RKO (cell line): ENCODE measurements at regions not wholly inside any gene's neighbourhood (a gene's known extent, or its start where the extent isn't known, plus 50 kb on each side); places are given as distances from the start of the nearest gene placed in this dataset.
A peak's percentile ranks its signal among the peaks of the same experiment; 100 is the strongest.
"Not testable (repeated sequence)": the region's sequence is repeated elsewhere in the genome, so short reads cannot be mapped to it uniquely, and the experiment has no call there.

ENCODE experiments used
- DNase-seq: peaks from one replicate; pipeline ENCODE4 v3.0.0-alpha.2; 2016; ENCODE audit warnings: low spot score

- no peak for DNase-seq
Measured at GRCh38 chr10:64320448-64320847, 799.2 kb downstream of the REEP3 start.

GRCh38 chr10:64329510-64329909 lies 808.3 kb downstream of the REEP3 start:
- DNase-seq, result no peak

- no peak for DNase-seq
Measured at GRCh38 chr10:64332551-64332950, 811.4 kb downstream of the REEP3 start.

- no peak for DNase-seq
Measured at GRCh38 chr10:64334084-64334483, 812.9 kb downstream of the REEP3 start.

- DNase-seq, result no peak
Measured at GRCh38 chr10:64344211-64344610, 823.0 kb downstream of the REEP3 start.

GRCh38 chr10:64345856-64346255 lies 824.7 kb downstream of the REEP3 start:
- no peak for DNase-seq

GRCh38 chr10:64346389-64346788 lies 825.2 kb downstream of the REEP3 start:
- no peak for DNase-seq

- DNase-seq, result no peak
Measured at GRCh38 chr10:64350665-64351064, 829.5 kb downstream of the REEP3 start.

- DNase-seq, result no peak
Measured at GRCh38 chr10:64358907-64359306, 837.7 kb downstream of the REEP3 start.

GRCh38 chr10:64360240-64360639 lies 839.0 kb downstream of the REEP3 start:
- DNase-seq, result not testable (repeated sequence)

GRCh38 chr10:64363687-64364086 lies 842.5 kb downstream of the REEP3 start:
- no peak for DNase-seq

GRCh38 chr10:64365663-64366062 lies 844.5 kb downstream of the REEP3 start:
- DNase-seq, result no peak

GRCh38 chr10:64368298-64368697 lies 847.1 kb downstream of the REEP3 start:
- DNase-seq, result no peak

GRCh38 chr10:64369885-64370773 lies 848.9 kb downstream of the REEP3 start:
- DNase-seq, result no peak

- no peak for DNase-seq
Measured at GRCh38 chr10:64374346-64374745, 853.1 kb downstream of the REEP3 start.

GRCh38 chr10:64376167-64376566 lies 855.0 kb downstream of the REEP3 start:
- no peak for DNase-seq

GRCh38 chr10:64379898-64380297 lies 858.7 kb downstream of the REEP3 start:
- DNase-seq, result peak; percentile 3

GRCh38 chr10:64385355-64385754 lies 864.2 kb downstream of the REEP3 start:
- DNase-seq, result no peak

GRCh38 chr10:64394744-64395143 lies 873.5 kb downstream of the REEP3 start:
- DNase-seq, result no peak

- peak; percentile 8 for DNase-seq
Measured at GRCh38 chr10:64396105-64396708, 875.0 kb downstream of the REEP3 start.

- no peak for DNase-seq
Measured at GRCh38 chr10:64397125-64397524, 875.9 kb downstream of the REEP3 start.

GRCh38 chr10:64408391-64409183 lies 887.4 kb downstream of the REEP3 start:
- DNase-seq, result no peak

GRCh38 chr10:64409349-64409748 lies 888.1 kb downstream of the REEP3 start:
- DNase-seq, result no peak
